B cell (primary cell): ENCODE measurements at regions not wholly inside any gene's neighbourhood (a gene's known extent, or its start where the extent isn't known, plus 50 kb on each side); places are given as distances from the start of the nearest gene placed in this dataset.

Source experiments
- ATAC-seq: fragments of 200-7000 bp; cut with Tn5 transposase; one replicate; pipeline ENCODE4 v1.10.0; 2021; ENCODE audit warnings: low read depth, mild to moderate bottlenecking, moderate number of reproducible peaks, moderate library complexity
- CTCF ChIA-PET: fragments of 350-600 bp; sonication (Branson Sonifier 250); formaldehyde crosslinking; loops from one replicate; lab custom pipeline; 2021; ENCODE audit warnings: antibody characterized with exemption, inconsistent platforms; lab: Charles Lee
- POLR2A ChIA-PET: fragments of 350-600 bp; sonication (Branson Sonifier 250); formaldehyde crosslinking; loops from one replicate; lab custom pipeline; 2021; ENCODE audit warnings: antibody characterized with exemption; lab: Charles Lee
- DNase-seq: peaks from one replicate; pipeline ENCODE4 v3.0.0; 2013
- H2AFZ ChIP-seq: 2 replicates; pipeline ENCODE4 v1.6.1; 2012; ENCODE audit warnings: mild to moderate bottlenecking, low read depth, low read length; ENCODE audit not compliant: insufficient read depth, poor library complexity, severe bottlenecking
- H3K27ac ChIP-seq, 2 donors: 1 replicate in 1 of 2; 2 replicates in 1 of 2; pipeline ENCODE4 v1.5.1; 2012 to 2013; ENCODE audit warnings: low read length in 2 of 2, mild to moderate bottlenecking in 2 of 2, moderate library complexity in 1 of 2
- H3K27me3 ChIP-seq, 4 experiments: fragments of 200-600 bp in 1 of 4; sonication (generic) in 1 of 4; replicated peaks in 1 of 4; 1 replicate in 2 of 4; 2 replicates in 2 of 4; pipeline versions ENCODE4 v1.6.1 to v1.7.0; 2013 to 2016; ENCODE audit warnings: low read length in 3 of 4, mild to moderate bottlenecking in 2 of 4, mixed read lengths in 1 of 4, moderate library complexity in 1 of 4; ENCODE audit not compliant: insufficient read depth in 4 of 4, control insufficient read depth in 3 of 4; ENCODE audit errors: control extremely low read depth in 1 of 4
- H3K36me3 ChIP-seq, 2 experiments: replicated peaks in 1 of 2; 1 replicate in 1 of 2; 2 replicates in 1 of 2; pipeline versions ENCODE4 v1.6.1 to v1.7.1; 2013; ENCODE audit warnings: low read length in 1 of 2; ENCODE audit not compliant: insufficient read depth in 2 of 2, control insufficient read depth in 1 of 2; ENCODE audit errors: control extremely low read depth in 1 of 2, extremely low read depth in 1 of 2
- H3K4me1 ChIP-seq, 2 donors: fragments of 200-600 bp in 1 of 2; sonication (generic) in 1 of 2; 1 replicate in 1 of 2; 2 replicates in 1 of 2; pipeline versions ENCODE4 v1.5.1 to v1.6.1; 2013 to 2017; ENCODE audit warnings: low read length in 2 of 2; ENCODE audit not compliant: control insufficient read depth in 2 of 2, insufficient read depth in 2 of 2
- H3K4me2 ChIP-seq: replicated peaks from 2 replicates; pipeline ENCODE3; 2012; ENCODE audit warnings: mild to moderate bottlenecking, low read depth, low read length; ENCODE audit not compliant: poor library complexity, severe bottlenecking
- H3K4me3 ChIP-seq, 5 experiments: fragments of 200-600 bp in 1 of 5; sonication (generic) in 1 of 5; 1 replicate in 3 of 5; 2 replicates in 2 of 5; pipeline versions ENCODE4 v1.5.1 to v1.7.0; 2011 to 2016; ENCODE audit warnings: low read length in 4 of 5, mild to moderate bottlenecking in 4 of 5, low read depth in 2 of 5, control low read depth in 1 of 5, moderate library complexity in 1 of 5; ENCODE audit not compliant: insufficient read depth in 1 of 5; ENCODE audit errors: control extremely low read depth in 1 of 5, extremely low read depth in 1 of 5
- H3K79me2 ChIP-seq: fragments of 200-600 bp; sonication (generic); one replicate; pipeline ENCODE4 v1.6.0; 2016; ENCODE audit warnings: low read length; ENCODE audit not compliant: control insufficient read depth, insufficient read depth
- H3K9ac ChIP-seq: fragments of 200-600 bp; sonication (generic); 2 replicates; pipeline ENCODE4 v1.6.1; 2017; ENCODE audit warnings: mild to moderate bottlenecking, low read length, moderate library complexity
- H3K9me3 ChIP-seq, 3 donors: one replicate each; pipeline versions ENCODE4 v1.6.1 to v1.7.1; 2013; ENCODE audit warnings: low read length in 2 of 3; ENCODE audit not compliant: control insufficient read depth in 2 of 3, insufficient read depth in 1 of 3; ENCODE audit errors: control extremely low read depth in 1 of 3
- H4K20me1 ChIP-seq: 2 replicates; pipeline ENCODE4 v1.6.0; 2012; ENCODE audit warnings: mild to moderate bottlenecking, low read length; ENCODE audit not compliant: insufficient read depth, control insufficient read depth, poor library complexity, severe bottlenecking
- H3K27ac Mint-ChIP-seq: one replicate; pipeline ENCODE4 v1.8.0; 2021; ENCODE audit warnings: mixed read lengths
- H3K27me3 Mint-ChIP-seq: one replicate; pipeline ENCODE4 v1.8.0; 2021; ENCODE audit warnings: mixed read lengths
- H3K4me1 Mint-ChIP-seq: one replicate; pipeline ENCODE4 v1.8.0; 2021; ENCODE audit warnings: mixed read lengths
- H3K4me3 Mint-ChIP-seq: one replicate; pipeline ENCODE4 v1.8.0; 2021; ENCODE audit warnings: mixed read lengths
- H3K9me3 Mint-ChIP-seq: one replicate; pipeline ENCODE4 v1.8.0; 2022; ENCODE audit warnings: mixed read lengths; ENCODE audit not compliant: insufficient read depth
- EZH2 ChIP-seq: IDR thresholded peaks from 2 replicates; pipeline ENCODE4 v1.6.1; 2012; ENCODE audit warnings: borderline replicate concordance, low read depth, mild to moderate bottlenecking, moderate library complexity, low read length; ENCODE audit not compliant: insufficient read depth, poor library complexity, severe bottlenecking
- WGBS: methylation state at CpG from one replicate; pipeline ENCODE4 v1.1.5; 2013; ENCODE audit warnings: missing lambda C conversion rate; ENCODE audit not compliant: insufficient coverage; 5-methylcytosine and 5-hydroxymethylcytosine counted together
- intact Hi-C: fragments of 100-400 bp; cut with micrococcal nuclease; formaldehyde crosslinking; loops from one replicate; pipeline ENCODE4 v1.10.0; 2022
- TF ChIP-seq, protein P1 (sequence below): fragments of 200-600 bp; IDR thresholded peaks from one replicate; pipeline ENCODE4 v1.8.0; 2022; ENCODE audit warnings: antibody characterized with exemption, mild to moderate bottlenecking

DNA sequence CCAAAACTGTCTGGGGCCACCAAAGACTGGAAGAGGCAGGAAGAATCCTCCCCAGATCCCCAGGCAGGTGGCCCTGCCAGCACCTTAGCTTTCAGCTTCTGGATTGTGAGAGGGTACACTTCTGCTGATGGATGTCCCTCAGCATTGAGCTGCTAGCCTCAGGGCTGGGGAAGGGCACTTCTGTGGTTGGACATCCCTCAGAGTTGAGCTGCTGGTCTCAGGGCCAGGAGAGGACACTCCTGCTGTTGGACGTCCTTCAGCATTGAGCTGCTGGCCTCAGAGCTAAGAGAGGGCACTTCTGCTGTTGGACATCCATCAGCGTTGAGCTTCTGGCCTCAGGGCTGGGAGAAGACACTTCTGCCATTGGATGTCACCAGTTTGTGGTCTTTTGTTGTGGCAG, 83.8 kb upstream of the FCN1 start:
- no peak overlapping the region for H3K4me3 Mint-ChIP-seq
- H3K4me1 Mint-ChIP-seq, result no peaks in the 10 kb centered on the region
- Histone ChIP-seq H3K36me3 (no peaks in the 10 kb centered on the region), H3K9me3 (peaks cover 0 to 45% (median 26%) of the 10 kb centered on the region in 3 donors), H3K27me3 (peaks cover 0 to 8% (median 0%) of the 10 kb centered on the region in 4 experiments), H3K9ac (no peak overlapping the region), H3K4me1 (no peaks in the 10 kb centered on the region), H3K79me2 (no peaks in the 10 kb centered on the region), H2AFZ (no peak overlapping the region), H3K4me2 (no peak overlapping the region), H4K20me1 (no peaks in the 10 kb centered on the region), H3K4me3 (no peak overlapping the region), H3K27ac (no peak overlapping the region)
- ATAC-seq (no peak), DNase-seq (no peak)
- ChIA-PET CTCF (no interaction called here), POLR2A (no interaction called here)
- no peak overlapping the region for H3K27ac Mint-ChIP-seq
- peaks cover 6% of the 10 kb centered on the region for H3K9me3 Mint-ChIP-seq
- H3K27me3 Mint-ChIP-seq, result peaks cover 15% of the 10 kb centered on the region
- intact Hi-C loops, result no loop called here
- no peak for TF ChIP-seq EZH2
- TF ChIP-seq, protein P1, sequence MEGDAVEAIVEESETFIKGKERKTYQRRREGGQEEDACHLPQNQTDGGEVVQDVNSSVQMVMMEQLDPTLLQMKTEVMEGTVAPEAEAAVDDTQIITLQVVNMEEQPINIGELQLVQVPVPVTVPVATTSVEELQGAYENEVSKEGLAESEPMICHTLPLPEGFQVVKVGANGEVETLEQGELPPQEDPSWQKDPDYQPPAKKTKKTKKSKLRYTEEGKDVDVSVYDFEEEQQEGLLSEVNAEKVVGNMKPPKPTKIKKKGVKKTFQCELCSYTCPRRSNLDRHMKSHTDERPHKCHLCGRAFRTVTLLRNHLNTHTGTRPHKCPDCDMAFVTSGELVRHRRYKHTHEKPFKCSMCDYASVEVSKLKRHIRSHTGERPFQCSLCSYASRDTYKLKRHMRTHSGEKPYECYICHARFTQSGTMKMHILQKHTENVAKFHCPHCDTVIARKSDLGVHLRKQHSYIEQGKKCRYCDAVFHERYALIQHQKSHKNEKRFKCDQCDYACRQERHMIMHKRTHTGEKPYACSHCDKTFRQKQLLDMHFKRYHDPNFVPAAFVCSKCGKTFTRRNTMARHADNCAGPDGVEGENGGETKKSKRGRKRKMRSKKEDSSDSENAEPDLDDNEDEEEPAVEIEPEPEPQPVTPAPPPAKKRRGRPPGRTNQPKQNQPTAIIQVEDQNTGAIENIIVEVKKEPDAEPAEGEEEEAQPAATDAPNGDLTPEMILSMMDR, result no peak
- 97% methylated on average over 2 of the region's 2 CpGs for WGBS

DNA sequence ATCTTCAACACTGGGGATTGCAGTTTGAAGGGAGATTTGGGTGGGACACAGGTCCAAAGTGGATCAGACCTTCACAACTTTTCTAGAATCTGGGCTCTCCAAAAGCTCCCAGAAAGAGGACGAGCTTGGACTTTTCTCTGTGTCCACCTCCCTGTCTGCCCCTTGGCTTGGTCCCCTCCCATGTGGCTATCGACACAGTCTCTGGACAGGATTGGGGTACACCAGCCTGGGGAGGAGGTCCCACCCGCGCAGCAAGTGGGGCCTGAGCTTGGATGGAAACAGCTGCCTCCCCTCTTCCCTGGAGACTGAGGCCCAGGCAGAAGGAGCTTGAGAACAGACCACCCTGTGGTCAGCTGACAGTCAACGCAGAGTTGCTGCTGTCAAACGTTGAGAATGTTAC, 84.6 kb upstream of the FCN1 start:
- 60% methylated on average over 4 of the region's 6 CpGs for WGBS

More for the DNA sequence above, 84.6 kb upstream of the FCN1 start:
- no peaks in the 10 kb centered on the region for H3K4me1 Mint-ChIP-seq
- CTCF ChIA-PET, result no interaction called here
- Histone ChIP-seq H4K20me1 (no peaks in the 10 kb centered on the region), H3K79me2 (no peaks in the 10 kb centered on the region), H3K9me3 (peaks cover 0 to 37% (median 26%) of the 10 kb centered on the region in 3 donors), H3K4me1 (no peaks in the 10 kb centered on the region), H3K4me3 (no peak overlapping the region), H3K9ac (no peak overlapping the region), H2AFZ (no peak overlapping the region), H3K27ac (no peak overlapping the region), H3K4me2 (no peak overlapping the region), H3K27me3 (peaks cover 0 to 8% (median 0%) of the 10 kb centered on the region in 4 experiments), H3K36me3 (no peaks in the 10 kb centered on the region)
- POLR2A ChIA-PET, result no interaction called here
- no peak overlapping the region for H3K27ac Mint-ChIP-seq
- DNase-seq (no peak), ATAC-seq (no peak)
- TF ChIP-seq EZH2, result no peak
- TF ChIP-seq, protein P1, result no peak
- H3K27me3 Mint-ChIP-seq, result peaks cover 11% of the 10 kb centered on the region
- H3K9me3 Mint-ChIP-seq, result peaks cover 3% of the 10 kb centered on the region
- intact Hi-C loops, result no loop called here
- no peak overlapping the region for H3K4me3 Mint-ChIP-seq
